K562 (cell line): ENCODE measurements at regions not wholly inside any gene's neighbourhood (a gene's known extent, or its start where the extent isn't known, plus 50 kb on each side); places are given as distances from the start of the nearest gene placed in this dataset.
A peak's percentile ranks its signal among the peaks of the same experiment; 100 is the strongest.

Experiments
- ARID2 ChIP-seq: fragments of 450-650 bp; IDR thresholded peaks from 2 replicates; pipeline ENCODE4 v1.6.1; 2017; ENCODE audit warnings: antibody characterized with exemption, mild to moderate bottlenecking
- BHLHE40 ChIP-seq: IDR thresholded peaks from 2 replicates; pipeline ENCODE4 v1.6.1; 2011; ENCODE audit warnings: low read length, improper control_type of control experiment
- DEAF1 ChIP-seq: fragments of 450-650 bp; formaldehyde crosslinking; IDR thresholded peaks from 2 replicates; pipeline ENCODE4 v1.4.0; 2020; ENCODE audit warnings: mild to moderate bottlenecking, moderate library complexity
- ETS2 ChIP-seq: IDR thresholded peaks from 2 replicates; pipeline ENCODE4 v1.6.1; 2016; ENCODE audit warnings: borderline replicate concordance, missing genetic modification characterization, mild to moderate bottlenecking, moderate library complexity, missing compliant biosample characterization; ENCODE audit not compliant: poor library complexity, severe bottlenecking
- ETV5 ChIP-seq: sonication (generic); formaldehyde crosslinking; IDR thresholded peaks from 2 replicates; pipeline ENCODE4 v1.4.0; 2020; ENCODE audit warnings: low read depth, mild to moderate bottlenecking, missing genetic modification reagents
- EZH2 ChIP-seq: IDR thresholded peaks from 2 replicates; pipeline ENCODE4 v1.6.1; 2012; ENCODE audit warnings: low read depth, mild to moderate bottlenecking, inconsistent platforms, low read length, borderline replicate concordance
- FOXO4 ChIP-seq: fragments of 450-650 bp; formaldehyde crosslinking; IDR thresholded peaks from 2 replicates; pipeline ENCODE4 v1.4.0; 2020; ENCODE audit warnings: mild to moderate bottlenecking, moderate library complexity
- FOXP1 ChIP-seq: sonication (generic); formaldehyde crosslinking; IDR thresholded peaks from 2 replicates; pipeline ENCODE4 v1.8.0; 2022; ENCODE audit warnings: mild to moderate bottlenecking, missing genetic modification reagents
- FOXP4 ChIP-seq: sonication (generic); formaldehyde crosslinking; IDR thresholded peaks from 2 replicates; pipeline ENCODE4 v1.8.0; 2022; ENCODE audit warnings: mild to moderate bottlenecking, missing genetic modification reagents, borderline replicate concordance
- KAT8 ChIP-seq: fragments of 450-650 bp; IDR thresholded peaks from 2 replicates; pipeline ENCODE4 v1.6.1; 2016; ENCODE audit warnings: low read depth, mild to moderate bottlenecking
- KLF16 ChIP-seq: IDR thresholded peaks from 2 replicates; pipeline ENCODE4 v1.6.1; 2016; ENCODE audit warnings: antibody characterized with exemption
- MAFK ChIP-seq: IDR thresholded peaks from 2 replicates; pipeline ENCODE4 v1.6.1; 2011; ENCODE audit warnings: low read length, improper control_type of control experiment
- MED1 ChIP-seq: sonication (generic); formaldehyde crosslinking; IDR thresholded peaks from 2 replicates; pipeline ENCODE4 v1.8.1; 2023; ENCODE audit warnings: missing genetic modification reagents, borderline replicate concordance
- MIER1 ChIP-seq: fragments of 450-650 bp; IDR thresholded peaks from 2 replicates; pipeline ENCODE4 v1.6.1; 2016; ENCODE audit warnings: antibody characterized with exemption, mild to moderate bottlenecking, low read depth
- NELFE ChIP-seq: IDR thresholded peaks from 2 replicates; pipeline ENCODE4 v1.6.1; 2011; ENCODE audit warnings: mild to moderate bottlenecking; ENCODE audit not compliant: insufficient read depth, insufficient read length
- NR1H2 ChIP-seq: sonication (generic); formaldehyde crosslinking; IDR thresholded peaks from 2 replicates; pipeline ENCODE4 v1.4.0; 2020; ENCODE audit warnings: mild to moderate bottlenecking, missing genetic modification reagents
- PHB2 ChIP-seq: fragments of 450-650 bp; IDR thresholded peaks from 2 replicates; pipeline ENCODE4 v1.6.1; 2017; ENCODE audit warnings: low read depth
- PRPF4 ChIP-seq: fragments of 200-400 bp; formaldehyde crosslinking; IDR thresholded peaks from one replicate; pipeline ENCODE4 v1.6.1; 2017; ENCODE audit warnings: low read length, low read depth, mild to moderate bottlenecking; ENCODE audit not compliant: insufficient read depth, poor library complexity, severe bottlenecking
- PTTG1 ChIP-seq: fragments of 450-650 bp; IDR thresholded peaks from 2 replicates; pipeline ENCODE4 v1.6.1; 2016; ENCODE audit warnings: low read depth, mild to moderate bottlenecking, missing genetic modification characterization, missing compliant biosample characterization
- RUNX1 ChIP-seq: sonication (generic); IDR thresholded peaks from 2 replicates; pipeline ENCODE4 v1.6.1; 2016; ENCODE audit warnings: antibody characterized with exemption, low read depth
- SNIP1 ChIP-seq: fragments of 450-650 bp; IDR thresholded peaks from 2 replicates; pipeline ENCODE4 v1.7.1; 2017; ENCODE audit warnings: low read depth, mild to moderate bottlenecking
- TAF9B ChIP-seq: fragments of 450-650 bp; IDR thresholded peaks from 2 replicates; pipeline ENCODE4 v1.6.1; 2018; ENCODE audit warnings: mild to moderate bottlenecking; ENCODE audit not compliant: partially characterized antibody
- TARDBP ChIP-seq: fragments of 450-650 bp; IDR thresholded peaks from 2 replicates; pipeline ENCODE4 v1.6.1; 2016
- TBL1XR1 ChIP-seq, 2 experiments: IDR thresholded peaks; 2 replicates each; pipeline ENCODE4 v1.6.1; 2012; ENCODE audit warnings: improper control_type of control experiment in 2 of 2, low read length in 2 of 2, mild to moderate bottlenecking in 1 of 2
- TCF3 ChIP-seq: sonication (generic); formaldehyde crosslinking; IDR thresholded peaks from 2 replicates; pipeline ENCODE4 v1.4.0; 2020; ENCODE audit warnings: mild to moderate bottlenecking, missing genetic modification reagents
- ZBTB7A ChIP-seq: IDR thresholded peaks from 2 replicates; pipeline ENCODE4 v1.6.1; 2011; ENCODE audit warnings: low read depth, mild to moderate bottlenecking, low read length, moderate library complexity, borderline replicate concordance; ENCODE audit not compliant: control insufficient read depth
- ZNF444 ChIP-seq: fragments of 250-450 bp; sonication (Bioruptor Pico); IDR thresholded peaks from 2 replicates; pipeline ENCODE4 v1.4.0; 2020; ENCODE audit warnings: mild to moderate bottlenecking, moderate library complexity

DNA sequence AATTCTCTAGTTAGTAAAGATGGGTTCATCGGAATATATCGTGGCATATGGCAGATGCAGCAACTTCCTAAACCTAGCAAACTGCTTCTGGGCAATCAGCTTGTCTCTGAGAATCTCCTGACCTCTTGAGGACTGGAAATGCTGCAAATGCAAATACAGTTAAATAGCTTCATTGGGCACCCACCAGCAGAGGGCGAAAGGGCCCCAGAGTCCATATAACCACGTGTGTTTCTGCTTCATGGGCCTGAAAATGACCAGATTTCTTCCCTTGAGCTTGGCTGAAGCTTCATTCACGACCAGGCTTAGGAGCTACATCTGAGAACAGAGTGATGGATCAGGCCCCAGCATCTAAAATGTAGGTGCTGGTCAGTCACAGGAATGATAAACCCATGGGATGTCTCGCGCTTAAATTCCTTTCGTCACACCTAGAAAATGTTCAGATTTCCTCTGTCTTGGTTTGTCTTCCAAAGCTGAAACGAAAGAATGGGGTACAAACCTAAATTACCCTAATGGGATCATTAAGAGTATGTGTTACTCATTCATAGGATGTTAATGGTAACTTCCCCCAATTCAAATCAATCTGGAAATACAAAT, 1482.5 kb upstream of the TMEM132C start (continued):
- no peak for TF ChIP-seq NELFE
- TF ChIP-seq MIER1 = no peak
- TF ChIP-seq TARDBP = no peak
- peak; percentile 58; the same call in 1 of the 2 replicates for TF ChIP-seq ARID2
- no peak for TF ChIP-seq MED1
- no peak for TF ChIP-seq FOXP4 (CRISPR knock-in tag)
- TF ChIP-seq EZH2 = no peak
- no peak for TF ChIP-seq PTTG1
- no peak for TF ChIP-seq TAF9B
- TF ChIP-seq ZNF444 = no peak
- TF ChIP-seq PHB2 = no peak
- no peak for TF ChIP-seq KAT8
- no peak for TF ChIP-seq RUNX1
- no peak for TF ChIP-seq PRPF4
- no peak for TF ChIP-seq ETV5 (CRISPR knock-in tag)
- TF ChIP-seq ETS2 (tag) = no peak
- no peak for TF ChIP-seq ZBTB7A
- no peak for TF ChIP-seq SNIP1
- TF ChIP-seq MAFK = 0 out of 2 replicates have a peak, but pooled peaks have one; percentile 27
- TF ChIP-seq BHLHE40 = 0 out of 2 replicates have a peak, but pooled peaks have one; percentile 25
- no peak for TF ChIP-seq NR1H2 (CRISPR knock-in tag)
- peak; percentile 56; the same call in 1 of the 2 replicates for TF ChIP-seq DEAF1 (CRISPR knock-in tag)
- TF ChIP-seq KLF16 = peak; percentile 37; the same call in 1 of the 2 replicates
- TF ChIP-seq FOXO4 (CRISPR knock-in tag) = no peak
- no peak for TF ChIP-seq FOXP1 (CRISPR knock-in tag)
- TF ChIP-seq TBL1XR1 (IDR thresholded peaks at IDR 0.05; ENCODE audit: low read length in 2 of 2) = no peak
- TF ChIP-seq TCF3 (CRISPR knock-in tag) = no peak
